Kidney glomerular epithelial cell (primary cell): ENCODE measurements at regions not wholly inside any gene's neighbourhood (a gene's known extent, or its start where the extent isn't known, plus 50 kb on each side); places are given as distances from the start of the nearest gene placed in this dataset.

Experiments used
- DNase-seq: peaks from one replicate; lab custom pipeline; 2025; lab: John Stamatoyannopoulos, UW

DNA sequence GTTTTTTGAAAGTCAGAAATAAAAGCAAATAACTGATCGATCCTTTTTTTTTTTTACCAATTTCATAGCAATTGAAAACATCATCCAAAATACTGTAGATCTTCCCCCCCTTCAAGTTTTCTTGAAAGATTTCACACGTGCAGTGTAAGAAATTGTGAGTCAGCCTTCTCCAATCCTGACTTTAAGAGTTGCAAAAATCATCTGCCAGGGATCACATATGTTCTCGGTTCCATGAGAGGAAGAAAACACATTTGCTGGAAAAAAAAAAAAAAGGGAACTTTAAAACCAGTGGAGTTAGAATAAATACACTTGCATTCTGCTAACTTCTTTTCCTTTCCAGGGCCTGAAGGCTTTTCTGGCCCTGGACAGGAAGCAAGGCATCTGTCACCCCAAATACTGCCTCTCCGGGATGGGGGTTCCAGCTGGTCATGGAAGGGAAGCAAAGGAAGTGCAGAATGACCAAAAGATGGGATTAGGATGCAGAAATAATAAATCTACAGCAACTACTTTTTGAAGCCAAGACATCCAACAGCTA lies 198.4 kb upstream of the KIAA1217 start:
- no peak for DNase-seq

GRCh38 chr10:24012249-24012803 lies 196.6 kb upstream of the KIAA1217 start:
- DNase-seq: no peak

DNA sequence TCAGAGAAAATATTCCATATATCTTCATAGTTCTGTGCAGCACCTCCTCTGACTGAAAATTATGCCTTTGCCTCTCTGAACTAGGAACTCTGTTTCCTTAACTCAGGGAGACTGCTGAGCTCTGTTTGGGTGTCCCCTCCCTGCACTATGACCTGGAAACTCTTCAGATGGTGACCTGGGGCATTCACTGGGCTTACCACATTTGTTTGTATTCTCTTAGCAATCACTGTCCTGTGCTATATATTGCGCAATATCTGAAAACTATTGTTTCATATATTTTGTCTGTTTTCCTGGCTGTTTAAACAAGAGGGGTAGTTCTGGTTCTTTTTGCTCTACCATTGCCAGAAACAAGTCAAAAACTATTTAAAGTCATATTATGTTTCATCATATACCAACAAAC lies 181.8 kb upstream of the KIAA1217 start:
- DNase-seq: no peak

DNA sequence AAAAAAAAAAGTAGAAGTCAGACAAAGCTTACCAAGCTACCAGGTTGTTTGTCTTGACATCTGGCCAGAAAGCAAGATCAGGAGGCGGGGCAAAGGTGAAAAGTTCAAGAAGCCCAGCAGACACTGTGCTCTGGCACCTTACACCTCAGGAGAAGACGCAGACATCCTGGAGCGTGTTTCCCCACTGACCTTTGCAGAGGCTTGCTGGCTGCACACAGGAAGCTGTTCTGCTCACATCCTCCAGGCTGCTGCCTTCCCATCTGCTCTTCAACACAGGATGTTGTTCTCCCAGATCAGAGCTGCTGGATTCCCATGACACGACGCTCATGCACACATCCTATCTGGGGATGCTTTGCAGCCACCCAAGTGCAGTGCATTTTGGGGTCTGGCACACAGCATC lies 174.4 kb upstream of the KIAA1217 start:
- DNase-seq: no peak

- DNase-seq: no peak
These were observed 173.2 kb upstream of the KIAA1217 start for GRCh38 chr10:24035761-24036160.

- DNase-seq: no peak
These were observed 169.6 kb upstream of the KIAA1217 start for GRCh38 chr10:24039315-24039714.

GRCh38 chr10:24039897-24040296 lies 169.0 kb upstream of the KIAA1217 start:
- DNase-seq: no peak

DNA sequence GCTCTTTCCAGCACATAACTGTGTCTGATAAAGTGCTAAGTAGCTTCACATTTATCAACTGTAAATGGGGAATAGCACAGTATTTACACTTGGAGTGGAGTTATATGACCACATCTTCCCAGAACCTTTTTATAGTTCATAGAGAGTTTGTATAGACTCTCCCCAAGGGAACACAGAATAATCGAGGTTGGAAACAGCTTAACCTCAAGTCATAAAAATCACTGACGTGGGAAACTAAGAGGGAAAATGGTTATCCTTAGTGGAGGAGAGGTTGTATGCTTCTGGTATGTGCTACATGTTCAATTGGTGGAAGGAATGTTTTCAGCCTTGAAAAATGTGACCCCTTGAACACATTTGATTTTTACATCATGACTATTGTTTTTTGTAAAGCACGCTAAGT lies 167.9 kb upstream of the KIAA1217 start:
- peak; percentile 54 for DNase-seq

- no peak for DNase-seq
These were observed 167.1 kb upstream of the KIAA1217 start for GRCh38 chr10:24041834-24042233.

DNA sequence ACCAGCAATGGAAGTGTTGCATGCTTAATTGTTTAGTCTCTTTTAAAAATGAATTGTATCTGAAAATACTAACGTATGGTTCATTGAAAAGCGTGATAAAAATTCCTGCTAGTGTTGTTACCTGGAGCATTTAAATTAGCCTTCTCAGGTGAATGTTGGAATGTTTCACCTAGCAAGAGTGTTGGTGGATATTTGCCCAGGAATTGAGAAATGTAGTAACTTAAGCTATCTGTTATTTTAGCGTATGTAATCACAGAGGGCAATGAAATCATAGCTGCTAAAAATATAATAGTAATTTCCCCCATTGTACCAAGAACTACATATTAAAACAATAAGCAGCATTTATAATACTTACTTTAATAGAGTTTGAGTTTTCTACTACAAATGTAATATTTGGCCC lies 166.1 kb upstream of the KIAA1217 start:
- no peak for DNase-seq

DNA sequence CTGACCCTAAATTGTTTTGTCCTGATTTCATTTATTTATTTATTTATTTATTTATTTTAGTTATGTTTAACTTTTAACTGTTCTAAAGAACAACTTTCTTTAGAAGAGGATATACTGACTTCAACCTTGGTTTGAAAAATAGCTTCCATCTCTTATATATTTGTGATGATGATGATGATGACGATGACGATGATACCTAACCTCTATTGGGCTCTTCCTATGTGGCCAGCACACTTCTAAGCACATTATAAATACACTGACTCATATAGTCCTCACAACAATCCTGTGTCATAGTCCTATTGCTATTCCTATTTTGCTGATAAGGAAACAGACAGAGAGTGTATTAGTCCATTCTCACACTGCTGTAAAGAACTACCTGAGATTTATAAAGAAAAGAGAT lies 162.9 kb upstream of the KIAA1217 start:
- no peak for DNase-seq

DNA sequence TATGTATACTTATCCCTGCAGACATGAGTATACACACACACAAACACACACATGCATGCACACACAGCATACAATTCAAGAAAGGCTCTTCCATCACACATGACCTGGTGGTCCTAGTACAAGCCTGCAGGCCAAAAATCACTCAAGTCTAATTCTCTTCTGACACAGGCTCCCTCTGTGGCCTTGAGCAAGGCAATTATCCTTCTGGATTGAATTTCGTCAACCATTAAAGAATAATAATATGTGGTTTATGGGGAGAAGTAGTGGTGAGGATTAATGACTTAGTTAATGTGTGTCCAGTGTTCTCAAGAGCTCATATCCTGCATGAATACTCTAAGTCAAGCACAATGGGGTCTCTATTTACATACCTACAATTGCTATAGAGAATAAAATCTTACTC lies 161.8 kb upstream of the KIAA1217 start:
- DNase-seq: no peak

- DNase-seq: no peak
These were observed 154.5 kb upstream of the KIAA1217 start for GRCh38 chr10:24054421-24054820.

GRCh38 chr10:24080207-24080606 lies 128.7 kb upstream of the KIAA1217 start:
- DNase-seq: no peak

GRCh38 chr10:24086296-24087086 lies 122.4 kb upstream of the KIAA1217 start:
- no peak for DNase-seq

DNA sequence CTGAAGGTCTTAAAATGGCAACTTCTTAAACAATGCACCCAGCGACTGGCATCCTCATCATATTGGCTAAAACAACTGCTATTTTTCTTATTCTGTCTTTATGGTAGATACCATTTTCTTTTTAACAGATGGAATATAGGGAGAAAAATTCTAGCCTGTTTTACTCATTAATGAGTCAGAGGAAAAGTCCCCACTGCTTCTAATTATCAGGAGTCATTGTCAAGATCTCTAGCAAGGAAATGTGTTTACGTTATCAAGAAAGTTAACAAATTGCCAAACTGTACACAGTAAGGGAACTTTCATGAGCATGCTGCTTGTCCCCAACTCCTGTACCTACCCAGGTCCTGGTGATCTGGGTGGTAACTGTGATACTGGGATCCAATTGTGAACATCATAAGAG lies 117.7 kb upstream of the KIAA1217 start:
- no peak for DNase-seq

DNA sequence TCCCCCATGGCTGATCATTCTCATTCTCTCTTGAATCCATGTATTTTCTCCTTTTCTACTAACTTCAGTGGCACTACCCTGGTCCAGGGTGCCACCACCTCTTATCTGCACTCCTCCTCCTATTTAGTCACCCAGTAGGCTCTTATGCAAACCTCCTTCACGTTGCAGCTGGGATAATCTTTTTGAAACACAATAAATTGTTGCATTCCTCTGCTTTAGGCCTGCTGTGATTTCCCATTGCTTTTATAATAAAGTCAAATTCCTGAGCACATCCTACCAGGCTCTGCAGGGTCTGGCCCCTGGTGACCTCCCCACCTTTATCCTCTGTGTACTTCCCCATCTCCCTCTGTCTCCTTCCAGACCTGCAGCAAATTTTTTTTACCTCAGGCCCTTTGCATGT lies 112.7 kb upstream of the KIAA1217 start:
- DNase-seq: no peak

DNA sequence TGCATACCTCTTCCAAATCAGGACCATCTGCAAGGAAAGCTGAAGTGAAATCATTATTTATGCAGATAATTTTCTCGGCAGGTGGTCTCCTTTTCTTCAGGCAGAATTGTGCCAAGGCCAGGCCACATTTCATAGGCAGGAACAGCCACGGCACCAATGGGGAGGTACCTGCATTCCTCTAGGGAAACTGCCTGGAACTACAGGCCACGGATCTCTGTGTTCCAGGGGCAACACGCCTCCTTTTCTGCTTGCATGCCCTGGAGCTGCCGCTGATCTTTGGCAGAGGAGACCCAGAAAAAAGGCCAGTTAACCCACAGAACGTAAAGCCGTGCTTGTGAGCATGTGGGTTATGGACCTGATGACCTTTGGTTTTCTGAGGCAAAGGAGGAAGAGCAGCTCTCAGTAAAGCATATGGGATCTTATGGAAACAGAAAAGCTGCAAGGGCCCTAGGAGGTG lies 111.2 kb upstream of the KIAA1217 start:
- DNase-seq: peak; percentile 35

DNA sequence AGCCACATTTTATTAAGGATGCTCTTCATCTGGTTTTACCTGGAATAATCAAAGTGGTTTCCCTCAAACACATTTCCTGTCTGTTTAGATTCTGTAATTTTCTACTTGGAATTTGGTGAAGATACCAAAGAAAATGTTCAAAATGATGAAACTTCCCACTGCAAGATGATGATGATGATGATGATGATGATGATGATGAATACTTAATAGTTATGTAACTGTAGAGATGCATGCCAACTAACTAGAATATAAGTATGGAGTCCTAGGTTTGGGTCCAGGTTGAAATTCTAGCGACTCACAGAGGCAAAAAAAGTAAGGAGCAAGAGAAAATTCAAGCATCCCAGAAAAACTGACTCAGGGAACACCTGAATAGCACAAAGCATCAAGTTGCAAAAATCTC lies 104.0 kb upstream of the KIAA1217 start:
- no peak for DNase-seq

DNA sequence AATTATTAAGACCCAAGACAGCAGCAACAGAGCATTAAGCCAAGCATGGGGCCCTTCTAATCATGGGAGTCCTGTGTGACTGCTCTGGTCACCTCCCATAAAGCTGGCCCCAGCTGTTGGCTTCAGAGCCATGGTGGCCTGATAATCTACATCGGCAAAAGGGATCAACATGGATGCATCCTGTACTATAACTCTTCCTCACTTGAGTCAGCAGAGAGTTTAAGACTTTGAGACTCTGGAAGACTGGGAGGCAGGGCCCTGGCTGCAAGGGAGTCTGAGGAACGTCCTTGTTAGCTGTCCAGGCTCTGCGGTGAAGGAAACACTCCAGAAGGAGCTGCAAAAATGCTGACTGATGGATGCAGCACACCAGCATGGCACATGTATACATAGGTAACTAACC lies 95.0 kb upstream of the KIAA1217 start:
- no peak for DNase-seq

DNA sequence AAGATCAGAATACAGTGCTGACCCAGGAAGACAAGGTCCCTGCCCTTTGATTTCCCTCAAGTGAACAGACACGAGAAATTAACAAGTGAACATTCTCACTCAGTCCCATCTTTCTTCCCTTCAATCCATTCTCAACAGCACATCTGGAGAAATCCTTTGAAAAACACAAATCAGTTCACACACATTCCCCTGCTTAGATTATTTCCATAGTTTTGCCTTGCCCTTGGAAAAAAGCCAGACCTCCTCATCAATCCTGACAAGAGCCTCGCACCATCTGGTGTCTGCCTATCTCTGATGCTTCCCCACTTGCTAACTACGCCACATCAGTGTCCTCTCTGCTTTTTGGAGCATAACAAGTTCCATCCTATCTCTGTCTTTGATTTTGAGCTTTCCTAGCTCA lies 94.4 kb upstream of the KIAA1217 start:
- no peak for DNase-seq

DNA sequence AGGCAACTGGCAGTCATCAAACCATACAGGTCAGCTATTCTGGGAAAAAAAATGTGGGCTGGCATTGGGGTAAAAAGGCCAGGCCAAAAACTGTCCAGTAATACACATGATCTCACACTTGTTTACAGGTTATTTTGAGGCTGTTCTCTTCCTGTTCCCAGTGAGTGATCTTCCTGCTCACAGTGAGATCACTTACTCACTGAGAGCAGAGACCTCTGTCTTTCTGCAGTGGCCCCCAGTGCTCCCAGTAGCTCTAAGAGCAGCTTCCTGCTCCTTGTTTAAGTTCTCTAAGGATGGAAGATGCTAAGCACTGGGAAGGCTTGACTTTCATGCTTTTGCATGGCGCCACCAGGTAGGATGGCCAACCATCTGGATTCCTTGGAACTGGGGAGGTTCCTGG lies 93.5 kb upstream of the KIAA1217 start:
- no peak for DNase-seq

DNA sequence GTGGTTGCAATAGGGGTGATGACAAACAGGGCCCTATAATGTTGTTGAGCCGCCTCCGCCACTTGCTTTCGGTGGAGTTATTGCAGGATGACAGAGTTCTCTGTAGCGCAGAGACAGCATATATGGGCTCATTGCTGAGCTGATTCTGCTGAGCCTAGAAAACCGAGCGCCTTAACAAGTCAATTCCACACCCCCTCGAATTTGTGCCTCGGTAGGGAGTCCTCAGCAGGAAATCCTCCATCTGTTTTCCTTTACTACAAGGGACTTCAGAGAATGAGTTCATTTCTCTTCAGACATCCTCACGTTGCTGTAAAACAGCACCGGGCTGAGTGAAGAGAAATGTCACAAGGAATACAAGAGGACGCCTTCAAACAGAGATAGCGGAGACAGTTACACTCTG lies 90.7 kb upstream of the KIAA1217 start:
- DNase-seq: no peak

- no peak for DNase-seq
These were observed 89.0 kb upstream of the KIAA1217 start for GRCh38 chr10:24119896-24120295.
